Lower leg skin (tissue), 4 donors: ENCODE measurements at regions not wholly inside any gene's neighbourhood (a gene's known extent, or its start where the extent isn't known, plus 50 kb on each side); places are given as distances from the start of the nearest gene placed in this dataset.

Experiments used
- DNase-seq, 2 donors: peaks; one replicate each; pipeline ENCODE4 v3.0.0-alpha.2; 2019; ENCODE audit warnings: low spot score in 2 of 2
- H3K4me3 ChIP-seq: fragments of 200-600 bp; sonication (generic); 2 replicates; pipeline ENCODE4 v1.5.1; 2017; ENCODE audit warnings: mild to moderate bottlenecking, low read depth; ENCODE audit not compliant: poor library complexity, severe bottlenecking
- CTCF ChIP-seq, 3 donors: fragments of 450-650 bp; IDR thresholded peaks; one replicate each; pipeline ENCODE4 v1.5.1; 2016; ENCODE audit warnings: antibody characterized with exemption in 3 of 3, mild to moderate bottlenecking in 3 of 3, moderate library complexity in 2 of 3
- POLR2A ChIP-seq, 2 donors: fragments of 450-650 bp; IDR thresholded peaks; one replicate each; pipeline ENCODE4 v1.6.1; 2016 to 2017; ENCODE audit warnings: antibody characterized with exemption in 2 of 2, mild to moderate bottlenecking in 1 of 2, moderate library complexity in 1 of 2
- WGBS, 2 donors: methylation state at CpG; one replicate each; pipeline ENCODE4 v1.1.5; 2018; 5-methylcytosine and 5-hydroxymethylcytosine counted together
- intact Hi-C: fragments of 100-400 bp; cut with DNase I; formaldehyde crosslinking; loops from one replicate; pipeline ENCODE4 v1.15.0; 2023; ENCODE audit warnings: low total_unique reads

DNA sequence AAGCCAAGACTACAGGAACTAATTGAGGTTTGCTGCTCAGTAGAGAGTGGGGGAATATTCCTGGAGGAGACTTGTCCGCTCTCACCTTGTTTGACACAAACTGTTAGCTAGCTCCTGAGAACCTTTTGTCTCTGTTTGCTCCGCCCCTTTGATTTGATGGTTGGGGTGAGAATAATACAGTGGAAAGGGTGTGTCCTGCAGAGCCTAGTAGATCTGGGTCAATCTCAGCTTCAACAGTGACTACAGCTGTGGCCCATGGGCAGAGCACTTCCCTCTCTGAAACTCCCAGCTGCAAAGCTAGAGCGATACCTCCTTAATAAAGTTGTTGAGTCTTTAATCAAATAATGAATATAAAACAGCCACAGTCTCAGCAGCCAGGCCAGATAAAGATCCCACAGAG is 576.7 kb downstream of the DIAPH3 start:
- DNase-seq, result no peak
- intact Hi-C loops, result no loop called here
- 63 to 64% methylated on average over 3 of the region's 3 CpGs for WGBS, 2 donors
- TF ChIP-seq POLR2A (IDR thresholded peaks at IDR 0.05) (no peak), CTCF (IDR thresholded peaks at IDR 0.05) (no peak)
- no peak overlapping the region for H3K4me3 ChIP-seq

DNA sequence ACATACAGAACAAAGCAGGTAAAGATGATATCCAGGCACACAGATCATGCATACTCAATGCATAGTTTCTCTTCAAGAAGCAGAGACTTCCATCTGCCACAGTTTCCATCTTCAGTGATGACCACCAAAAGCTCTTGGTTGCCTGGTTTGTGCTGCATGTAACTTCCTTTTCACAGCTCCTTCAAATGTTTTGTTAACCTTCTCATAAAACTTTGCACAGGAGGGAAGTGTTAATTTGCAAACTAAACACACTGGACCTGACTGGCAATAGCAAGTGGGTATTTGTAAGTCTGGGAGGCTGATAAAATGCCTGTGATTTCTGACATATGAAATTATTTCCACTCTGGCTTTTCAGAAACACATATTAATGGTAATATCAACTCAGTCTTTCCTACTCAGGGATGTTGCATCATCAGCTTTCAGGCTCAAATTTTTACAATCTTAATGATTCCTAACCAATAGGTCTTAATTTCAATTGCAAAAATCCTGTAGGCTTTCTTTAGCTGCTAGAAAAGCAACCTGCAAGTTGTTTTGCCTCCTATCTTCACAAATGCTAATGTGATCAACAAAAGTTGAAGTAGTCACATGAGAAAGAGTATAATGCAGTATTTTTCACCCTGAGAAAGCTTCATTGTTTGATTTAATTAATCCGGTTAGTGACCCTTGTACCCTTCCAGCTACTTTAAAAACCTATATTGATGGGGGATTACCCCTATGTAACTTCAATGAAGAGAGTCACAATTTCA is 575.6 kb downstream of the DIAPH3 start:
- H3K4me3 ChIP-seq, result no peak overlapping the region
- intact Hi-C loops, result no loop called here
- no peak for TF ChIP-seq POLR2A (IDR thresholded peaks at IDR 0.05)
- no peak for TF ChIP-seq CTCF (IDR thresholded peaks at IDR 0.05)
- 88 to 93% methylated on average over 1 of the region's 1 CpG for WGBS, 2 donors
- no peak for DNase-seq

DNA sequence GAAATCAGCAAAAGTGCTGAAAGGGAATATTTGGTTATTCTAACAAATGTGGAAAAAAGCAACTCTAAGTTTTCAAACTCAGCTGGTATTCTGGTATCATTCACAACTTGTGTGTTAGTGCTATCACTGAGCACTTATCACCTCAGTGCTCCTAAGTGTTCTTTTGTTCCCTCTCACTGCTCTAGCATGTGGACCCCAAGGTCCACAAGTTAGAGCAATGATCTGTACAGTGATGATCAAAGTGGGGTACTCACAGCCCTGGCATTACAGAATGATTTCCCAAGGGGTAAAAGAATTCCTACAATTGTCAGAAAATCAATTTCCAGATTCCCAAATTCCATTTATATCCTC is 575.0 kb downstream of the DIAPH3 start:
- TF ChIP-seq POLR2A (IDR thresholded peaks at IDR 0.05) (no peak), CTCF (IDR thresholded peaks at IDR 0.05) (no peak)
- H3K4me3 ChIP-seq, result no peak overlapping the region
- intact Hi-C loops, result no loop called here
- no peak for DNase-seq

DNA sequence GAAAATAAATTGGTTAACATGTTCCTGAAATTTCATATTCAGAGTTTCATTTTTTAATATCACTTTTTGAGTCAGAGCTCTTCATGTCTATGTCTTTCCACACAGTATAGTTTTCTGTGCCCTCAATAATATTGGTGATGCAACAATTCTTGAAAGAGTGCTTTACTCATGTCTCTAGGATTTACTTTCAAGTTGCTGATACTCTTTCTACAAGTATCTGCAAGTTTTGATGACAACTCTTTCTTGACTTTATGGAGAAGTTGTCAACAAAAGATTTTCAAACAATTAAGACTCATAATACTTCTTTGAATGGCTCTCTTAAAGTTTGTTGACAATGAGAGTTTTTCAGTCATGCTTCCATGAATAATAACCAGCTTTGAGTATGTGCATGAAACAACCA is 561.7 kb downstream of the DIAPH3 start:
- intact Hi-C loops, result no loop called here
- DNase-seq, result no peak
- no peak overlapping the region for H3K4me3 ChIP-seq
- TF ChIP-seq CTCF (IDR thresholded peaks at IDR 0.05) (no peak), POLR2A (IDR thresholded peaks at IDR 0.05) (no peak)

GRCh38 chr13:59603646-59604045 is 560.1 kb downstream of the DIAPH3 start:
- WGBS, 2 donors, result 91 to 95% methylated on average over 2 of the region's 2 CpGs
- intact Hi-C loops, result no loop called here
- no peak for DNase-seq
- TF ChIP-seq POLR2A (IDR thresholded peaks at IDR 0.05) (no peak), CTCF (IDR thresholded peaks at IDR 0.05) (no peak)
- no peak overlapping the region for H3K4me3 ChIP-seq

DNA sequence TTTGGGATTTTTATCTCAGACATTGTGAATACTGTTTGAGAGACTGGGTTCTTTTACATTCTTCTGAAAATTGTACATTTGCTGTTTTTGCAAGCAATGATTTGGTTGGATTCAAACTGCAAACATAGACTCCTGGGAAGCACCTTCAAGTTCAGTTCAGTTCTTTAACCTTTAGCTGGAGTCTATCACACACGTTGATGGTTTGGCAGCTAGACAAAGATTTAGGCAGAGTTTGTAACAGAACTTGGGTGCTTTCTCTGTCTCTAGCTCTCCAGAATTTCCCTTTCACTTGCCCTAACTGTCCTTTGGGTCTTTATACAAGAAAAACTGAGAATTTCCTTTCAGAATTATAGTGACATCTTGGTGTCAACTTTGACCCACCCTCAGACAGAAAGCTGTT is 556.6 kb downstream of the DIAPH3 start:
- no peak for DNase-seq
- TF ChIP-seq POLR2A (IDR thresholded peaks at IDR 0.05) (no peak), CTCF (IDR thresholded peaks at IDR 0.05) (no peak)
- WGBS, 2 donors, result 38 to 47% methylated on average over 1 of the region's 1 CpG
- H3K4me3 ChIP-seq, result no peak overlapping the region
- intact Hi-C loops, result no loop called here
